ENCODE measurements at regions not wholly inside any gene's neighbourhood (a gene's known extent, or its start where the extent isn't known, plus 50 kb on each side); places are given as distances from the start of the nearest gene placed in this dataset.

DNA sequence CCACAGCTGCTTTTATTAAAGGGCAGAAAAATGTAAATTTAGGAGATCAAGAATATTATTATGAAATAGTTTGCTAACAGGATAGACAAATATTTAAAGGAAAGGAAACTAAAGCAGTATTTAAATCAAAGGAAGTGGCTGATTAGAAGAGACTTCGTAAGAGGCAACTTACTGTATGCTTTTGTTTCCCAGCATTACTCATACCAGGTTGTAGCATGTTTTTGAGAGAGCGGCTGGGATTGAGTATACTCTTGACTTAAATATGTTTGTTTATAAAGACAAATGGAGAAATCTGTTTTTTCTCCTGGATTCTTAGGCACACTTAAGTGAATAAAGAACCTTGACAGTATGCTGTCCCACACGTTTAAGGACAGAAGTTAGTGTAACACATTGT lies 293.7 kb downstream of the ZNF248 start (continued):
- TF ChIP-seq, protein P1, sequence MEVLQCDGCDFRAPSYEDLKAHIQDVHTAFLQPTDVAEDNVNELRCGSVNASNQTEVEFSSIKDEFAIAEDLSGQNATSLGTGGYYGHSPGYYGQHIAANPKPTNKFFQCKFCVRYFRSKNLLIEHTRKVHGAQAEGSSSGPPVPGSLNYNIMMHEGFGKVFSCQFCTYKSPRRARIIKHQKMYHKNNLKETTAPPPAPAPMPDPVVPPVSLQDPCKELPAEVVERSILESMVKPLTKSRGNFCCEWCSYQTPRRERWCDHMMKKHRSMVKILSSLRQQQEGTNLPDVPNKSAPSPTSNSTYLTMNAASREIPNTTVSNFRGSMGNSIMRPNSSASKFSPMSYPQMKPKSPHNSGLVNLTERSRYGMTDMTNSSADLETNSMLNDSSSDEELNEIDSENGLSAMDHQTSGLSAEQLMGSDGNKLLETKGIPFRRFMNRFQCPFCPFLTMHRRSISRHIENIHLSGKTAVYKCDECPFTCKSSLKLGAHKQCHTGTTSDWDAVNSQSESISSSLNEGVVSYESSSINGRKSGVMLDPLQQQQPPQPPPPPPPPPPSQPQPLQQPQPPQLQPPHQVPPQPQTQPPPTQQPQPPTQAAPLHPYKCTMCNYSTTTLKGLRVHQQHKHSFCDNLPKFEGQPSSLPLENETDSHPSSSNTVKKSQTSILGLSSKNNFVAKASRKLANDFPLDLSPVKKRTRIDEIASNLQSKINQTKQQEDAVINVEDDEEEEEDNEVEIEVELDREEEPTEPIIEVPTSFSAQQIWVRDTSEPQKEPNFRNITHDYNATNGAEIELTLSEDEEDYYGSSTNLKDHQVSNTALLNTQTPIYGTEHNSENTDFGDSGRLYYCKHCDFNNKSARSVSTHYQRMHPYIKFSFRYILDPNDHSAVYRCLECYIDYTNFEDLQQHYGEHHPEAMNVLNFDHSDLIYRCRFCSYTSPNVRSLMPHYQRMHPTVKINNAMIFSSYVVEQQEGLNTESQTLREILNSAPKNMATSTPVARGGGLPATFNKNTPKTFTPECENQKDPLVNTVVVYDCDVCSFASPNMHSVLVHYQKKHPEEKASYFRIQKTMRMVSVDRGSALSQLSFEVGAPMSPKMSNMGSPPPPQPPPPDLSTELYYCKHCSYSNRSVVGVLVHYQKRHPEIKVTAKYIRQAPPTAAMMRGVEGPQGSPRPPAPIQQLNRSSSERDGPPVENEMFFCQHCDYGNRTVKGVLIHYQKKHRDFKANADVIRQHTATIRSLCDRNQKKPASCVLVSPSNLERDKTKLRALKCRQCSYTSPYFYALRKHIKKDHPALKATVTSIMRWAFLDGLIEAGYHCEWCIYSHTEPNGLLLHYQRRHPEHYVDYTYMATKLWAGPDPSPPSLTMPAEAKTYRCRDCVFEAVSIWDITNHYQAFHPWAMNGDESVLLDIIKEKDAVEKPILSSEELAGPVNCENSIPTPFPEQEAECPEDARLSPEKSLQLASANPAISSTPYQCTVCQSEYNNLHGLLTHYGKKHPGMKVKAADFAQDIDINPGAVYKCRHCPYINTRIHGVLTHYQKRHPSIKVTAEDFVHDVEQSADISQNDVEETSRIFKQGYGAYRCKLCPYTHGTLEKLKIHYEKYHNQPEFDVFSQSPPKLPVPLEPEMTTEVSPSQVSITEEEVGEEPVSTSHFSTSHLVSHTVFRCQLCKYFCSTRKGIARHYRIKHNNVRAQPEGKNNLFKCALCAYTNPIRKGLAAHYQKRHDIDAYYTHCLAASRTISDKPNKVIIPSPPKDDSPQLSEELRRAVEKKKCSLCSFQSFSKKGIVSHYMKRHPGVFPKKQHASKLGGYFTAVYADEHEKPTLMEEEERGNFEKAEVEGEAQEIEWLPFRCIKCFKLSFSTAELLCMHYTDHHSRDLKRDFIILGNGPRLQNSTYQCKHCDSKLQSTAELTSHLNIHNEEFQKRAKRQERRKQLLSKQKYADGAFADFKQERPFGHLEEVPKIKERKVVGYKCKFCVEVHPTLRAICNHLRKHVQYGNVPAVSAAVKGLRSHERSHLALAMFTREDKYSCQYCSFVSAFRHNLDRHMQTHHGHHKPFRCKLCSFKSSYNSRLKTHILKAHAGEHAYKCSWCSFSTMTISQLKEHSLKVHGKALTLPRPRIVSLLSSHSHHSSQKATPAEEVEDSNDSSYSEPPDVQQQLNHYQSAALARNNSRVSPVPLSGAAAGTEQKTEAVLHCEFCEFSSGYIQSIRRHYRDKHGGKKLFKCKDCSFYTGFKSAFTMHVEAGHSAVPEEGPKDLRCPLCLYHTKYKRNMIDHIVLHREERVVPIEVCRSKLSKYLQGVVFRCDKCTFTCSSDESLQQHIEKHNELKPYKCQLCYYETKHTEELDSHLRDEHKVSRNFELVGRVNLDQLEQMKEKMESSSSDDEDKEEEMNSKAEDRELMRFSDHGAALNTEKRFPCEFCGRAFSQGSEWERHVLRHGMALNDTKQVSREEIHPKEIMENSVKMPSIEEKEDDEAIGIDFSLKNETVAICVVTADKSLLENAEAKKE (CRISPR knock-in tag; IDR thresholded peaks at IDR 0.05): no peak
- TF ChIP-seq NANOG (IDR thresholded peaks at IDR 0.05; ENCODE audit: borderline replicate concordance) (no peak), ZNF114 (CRISPR knock-in tag; IDR thresholded peaks at IDR 0.05) (no peak), EZH2 (IDR thresholded peaks at IDR 0.05; ENCODE audit: low read depth, unreplicated experiment) (no peak)

DNA sequence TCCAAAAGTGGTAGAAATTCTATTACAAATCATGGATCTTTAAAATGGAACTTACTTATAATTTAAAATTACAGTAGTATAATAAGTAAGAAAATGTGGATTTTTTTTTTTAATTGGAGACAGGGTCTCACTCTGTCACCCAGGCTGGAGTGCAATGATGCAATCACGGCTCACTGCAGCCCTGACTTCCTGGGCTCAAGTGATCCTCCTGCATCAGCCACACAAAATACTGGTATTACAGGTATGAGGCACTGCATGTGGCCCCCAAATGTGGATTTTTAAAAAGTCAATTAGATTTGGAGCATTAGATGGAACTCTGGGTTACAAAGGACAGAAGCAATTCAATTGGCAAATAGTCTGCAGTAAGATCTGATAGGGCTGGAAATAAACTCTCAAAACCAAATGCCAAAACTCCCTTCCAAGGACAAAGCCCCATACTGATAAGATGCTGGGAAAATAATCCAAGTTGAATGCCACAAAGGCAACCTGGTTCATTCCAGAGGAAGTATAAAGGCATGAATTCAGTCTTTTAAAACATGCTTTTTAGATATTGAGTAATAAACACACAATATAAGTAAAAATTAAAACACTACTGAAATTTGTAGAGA lies 294.2 kb downstream of the ZNF248 start:
- no peaks in the 10 kb centered on the region for H3K36me3 ChIP-seq (ENCODE audit: insufficient read depth)
- H3K27me3 ChIP-seq (ENCODE audit: insufficient read depth): no peaks in the 10 kb centered on the region
- no peaks in the 10 kb centered on the region for H3K79me2 ChIP-seq (replicated peaks; ENCODE audit: insufficient read depth)
- H3K4me3 Mint-ChIP-seq: no peak overlapping the region
- no peaks in the 10 kb centered on the region for H4K20me1 ChIP-seq (replicated peaks; ENCODE audit: insufficient read depth)
- no peaks in the 10 kb centered on the region for H3F3A ChIP-seq (replicated peaks; ENCODE audit: low read depth)
- peaks cover 2% of the 10 kb centered on the region for H3K27me3 Mint-ChIP-seq (ENCODE audit: insufficient read depth, low read depth, poor library complexity)
- no peaks in the 10 kb centered on the region for H3K4me1 Mint-ChIP-seq
- H2AFZ ChIP-seq: no peak overlapping the region
- H3K4me2 ChIP-seq: no peak overlapping the region
- DNase-seq (ENCODE audit: low spot score): no peak
- H3K27ac Mint-ChIP-seq: no peak overlapping the region
- H3K9me3 Mint-ChIP-seq: peaks cover 92% of the 10 kb centered on the region
- H3K4me1 ChIP-seq (ENCODE audit: insufficient read depth): no peaks in the 10 kb centered on the region
- no peak for ATAC-seq
- H3K27ac ChIP-seq (ENCODE audit: low read depth): no peak overlapping the region
- H3K9me2 ChIP-seq (ENCODE audit: insufficient read depth): no peaks in the 10 kb centered on the region
- H3K4me3 ChIP-seq: no peak overlapping the region
- H3K36me3 Mint-ChIP-seq (ENCODE audit: low read depth): peaks cover 18% of the 10 kb centered on the region
- TF ChIP-seq NANOG (IDR thresholded peaks at IDR 0.05; ENCODE audit: borderline replicate concordance) (no peak), JUNB (IDR thresholded peaks at IDR 0.05; ENCODE audit: unreplicated experiment) (no peak)
- TF ChIP-seq, protein P2, sequence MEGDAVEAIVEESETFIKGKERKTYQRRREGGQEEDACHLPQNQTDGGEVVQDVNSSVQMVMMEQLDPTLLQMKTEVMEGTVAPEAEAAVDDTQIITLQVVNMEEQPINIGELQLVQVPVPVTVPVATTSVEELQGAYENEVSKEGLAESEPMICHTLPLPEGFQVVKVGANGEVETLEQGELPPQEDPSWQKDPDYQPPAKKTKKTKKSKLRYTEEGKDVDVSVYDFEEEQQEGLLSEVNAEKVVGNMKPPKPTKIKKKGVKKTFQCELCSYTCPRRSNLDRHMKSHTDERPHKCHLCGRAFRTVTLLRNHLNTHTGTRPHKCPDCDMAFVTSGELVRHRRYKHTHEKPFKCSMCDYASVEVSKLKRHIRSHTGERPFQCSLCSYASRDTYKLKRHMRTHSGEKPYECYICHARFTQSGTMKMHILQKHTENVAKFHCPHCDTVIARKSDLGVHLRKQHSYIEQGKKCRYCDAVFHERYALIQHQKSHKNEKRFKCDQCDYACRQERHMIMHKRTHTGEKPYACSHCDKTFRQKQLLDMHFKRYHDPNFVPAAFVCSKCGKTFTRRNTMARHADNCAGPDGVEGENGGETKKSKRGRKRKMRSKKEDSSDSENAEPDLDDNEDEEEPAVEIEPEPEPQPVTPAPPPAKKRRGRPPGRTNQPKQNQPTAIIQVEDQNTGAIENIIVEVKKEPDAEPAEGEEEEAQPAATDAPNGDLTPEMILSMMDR (conservative IDR thresholded peaks at IDR 0.05; ENCODE audit: low read depth in 2 of 2): no peak
- TF ChIP-seq, protein P3, sequence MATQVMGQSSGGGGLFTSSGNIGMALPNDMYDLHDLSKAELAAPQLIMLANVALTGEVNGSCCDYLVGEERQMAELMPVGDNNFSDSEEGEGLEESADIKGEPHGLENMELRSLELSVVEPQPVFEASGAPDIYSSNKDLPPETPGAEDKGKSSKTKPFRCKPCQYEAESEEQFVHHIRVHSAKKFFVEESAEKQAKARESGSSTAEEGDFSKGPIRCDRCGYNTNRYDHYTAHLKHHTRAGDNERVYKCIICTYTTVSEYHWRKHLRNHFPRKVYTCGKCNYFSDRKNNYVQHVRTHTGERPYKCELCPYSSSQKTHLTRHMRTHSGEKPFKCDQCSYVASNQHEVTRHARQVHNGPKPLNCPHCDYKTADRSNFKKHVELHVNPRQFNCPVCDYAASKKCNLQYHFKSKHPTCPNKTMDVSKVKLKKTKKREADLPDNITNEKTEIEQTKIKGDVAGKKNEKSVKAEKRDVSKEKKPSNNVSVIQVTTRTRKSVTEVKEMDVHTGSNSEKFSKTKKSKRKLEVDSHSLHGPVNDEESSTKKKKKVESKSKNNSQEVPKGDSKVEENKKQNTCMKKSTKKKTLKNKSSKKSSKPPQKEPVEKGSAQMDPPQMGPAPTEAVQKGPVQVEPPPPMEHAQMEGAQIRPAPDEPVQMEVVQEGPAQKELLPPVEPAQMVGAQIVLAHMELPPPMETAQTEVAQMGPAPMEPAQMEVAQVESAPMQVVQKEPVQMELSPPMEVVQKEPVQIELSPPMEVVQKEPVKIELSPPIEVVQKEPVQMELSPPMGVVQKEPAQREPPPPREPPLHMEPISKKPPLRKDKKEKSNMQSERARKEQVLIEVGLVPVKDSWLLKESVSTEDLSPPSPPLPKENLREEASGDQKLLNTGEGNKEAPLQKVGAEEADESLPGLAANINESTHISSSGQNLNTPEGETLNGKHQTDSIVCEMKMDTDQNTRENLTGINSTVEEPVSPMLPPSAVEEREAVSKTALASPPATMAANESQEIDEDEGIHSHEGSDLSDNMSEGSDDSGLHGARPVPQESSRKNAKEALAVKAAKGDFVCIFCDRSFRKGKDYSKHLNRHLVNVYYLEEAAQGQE (IDR thresholded peaks at IDR 0.05; ENCODE audit: unreplicated experiment): no peak
